Activated CD4-positive, alpha-beta T cell treated with anti-CD3 and anti-CD28 coated beads, Interleukin-2, amount 10 ng/mL, durations not matched to agents 7 days and 5 days (primary cell): ENCODE measurements at regions not wholly inside any gene's neighbourhood (a gene's known extent, or its start where the extent isn't known, plus 50 kb on each side); places are given as distances from the start of the nearest gene placed in this dataset.

ENCODE experiments used
- CTCF ChIA-PET: fragments of 350-600 bp; sonication (Branson Sonifier 250); formaldehyde crosslinking; loops from one replicate; lab custom pipeline; 2021; ENCODE audit warnings: antibody characterized with exemption; lab: Charles Lee
- POLR2A ChIA-PET: fragments of 350-600 bp; sonication (Branson Sonifier 250); formaldehyde crosslinking; loops from one replicate; lab custom pipeline; 2021; ENCODE audit warnings: antibody characterized with exemption; lab: Charles Lee
- DNase-seq: peaks from one replicate; pipeline ENCODE4 v3.0.0-alpha.2; 2020
- H3K27ac Mint-ChIP-seq: one replicate; pipeline ENCODE4 v1.8.0; 2021; ENCODE audit warnings: mild to moderate bottlenecking, moderate library complexity, mixed read lengths
- H3K27me3 Mint-ChIP-seq: one replicate; pipeline ENCODE4 v1.8.0; 2021; ENCODE audit warnings: mixed read lengths
- H3K36me3 Mint-ChIP-seq: one replicate; pipeline ENCODE4 v1.8.0; 2021; ENCODE audit warnings: low read depth, mixed read lengths
- H3K4me1 Mint-ChIP-seq: one replicate; pipeline ENCODE4 v1.8.0; 2021; ENCODE audit warnings: mixed read lengths
- H3K4me3 Mint-ChIP-seq: one replicate; pipeline ENCODE4 v1.8.0; 2021; ENCODE audit warnings: mild to moderate bottlenecking, moderate library complexity, mixed read lengths
- H3K9me3 Mint-ChIP-seq: one replicate; pipeline ENCODE4 v1.8.0; 2021; ENCODE audit warnings: mixed read lengths

DNA sequence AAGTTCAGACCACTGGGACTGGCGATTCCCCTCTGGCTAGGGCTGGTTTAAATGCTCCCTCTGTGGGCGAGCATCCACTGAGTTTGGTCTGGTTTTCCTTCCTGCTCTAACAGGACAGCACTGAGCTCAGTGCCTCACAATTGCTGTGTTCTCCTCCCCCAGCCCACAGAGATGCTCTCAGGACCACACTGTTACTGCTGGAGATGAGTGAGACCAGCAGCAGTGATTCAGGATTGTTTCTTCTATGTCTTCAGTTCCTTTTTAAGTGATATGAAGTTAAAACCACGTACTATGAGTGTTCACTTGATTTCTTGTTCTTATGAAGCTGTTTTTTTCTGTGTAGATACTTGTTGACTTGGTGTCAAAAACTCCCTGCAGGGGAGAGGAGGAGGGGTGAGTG lies 180.4 kb upstream of the COL8A1 start:
- Mint-ChIP-seq H3K4me1 (no peaks in the 10 kb centered on the region), H3K4me3 (no peak overlapping the region), H3K27me3 (no peaks in the 10 kb centered on the region), H3K36me3 (no peaks in the 10 kb centered on the region), H3K27ac (no peak overlapping the region), H3K9me3 (no peaks in the 10 kb centered on the region)
- ChIA-PET CTCF (no interaction called here), POLR2A (no interaction called here)
- DNase-seq, result no peak

DNA sequence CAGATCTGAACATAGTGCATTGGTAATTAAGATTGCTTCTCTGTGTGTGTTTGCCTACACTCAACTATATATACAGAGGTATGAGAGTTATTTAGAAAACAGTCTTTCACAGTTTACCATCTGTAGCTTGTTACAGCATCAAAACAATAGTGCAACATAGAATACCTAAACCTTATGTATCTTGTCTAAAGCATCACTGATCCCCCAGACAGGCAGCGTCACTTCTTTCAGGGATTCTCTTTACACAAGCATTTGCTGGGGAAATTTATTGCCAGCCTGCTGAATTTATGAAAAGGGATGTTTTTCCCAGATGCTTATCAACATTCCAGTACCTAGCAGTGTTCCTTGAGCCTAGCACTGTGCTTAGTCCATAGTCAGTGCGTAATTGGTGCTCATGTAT lies 195.8 kb upstream of the COL8A1 start:
- no peak overlapping the region for H3K4me3 Mint-ChIP-seq

DNA sequence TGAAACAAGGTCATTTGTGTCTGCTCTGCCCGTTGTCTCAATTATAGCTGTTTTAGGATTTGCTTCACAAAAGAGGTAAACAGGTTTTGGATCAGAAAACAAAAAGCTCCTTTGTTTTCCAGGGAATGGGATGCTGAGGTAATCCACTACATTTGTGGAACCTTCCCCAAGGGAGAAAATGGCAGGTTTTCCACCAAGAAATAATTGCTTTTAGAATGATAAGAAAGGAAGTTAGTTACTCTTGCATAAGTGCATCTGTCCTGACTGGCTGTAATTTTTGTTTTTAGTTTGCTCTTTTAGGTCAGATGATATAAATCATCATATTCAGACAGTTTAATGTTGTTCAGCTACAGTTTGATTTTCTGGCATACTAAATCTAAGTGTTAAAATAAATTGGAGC lies 198.5 kb upstream of the COL8A1 start:
- H3K27me3 Mint-ChIP-seq, result no peaks in the 10 kb centered on the region
- H3K27ac Mint-ChIP-seq, result no peak overlapping the region

More for the DNA sequence above, 195.8 kb upstream of the COL8A1 start:
- Mint-ChIP-seq H3K27ac (no peak overlapping the region), H3K4me1 (no peaks in the 10 kb centered on the region), H3K36me3 (no peaks in the 10 kb centered on the region), H3K27me3 (no peaks in the 10 kb centered on the region), H3K9me3 (peaks cover 7% of the 10 kb centered on the region)
- ChIA-PET CTCF (no interaction called here), POLR2A (no interaction called here)
- DNase-seq, result no peak

DNA sequence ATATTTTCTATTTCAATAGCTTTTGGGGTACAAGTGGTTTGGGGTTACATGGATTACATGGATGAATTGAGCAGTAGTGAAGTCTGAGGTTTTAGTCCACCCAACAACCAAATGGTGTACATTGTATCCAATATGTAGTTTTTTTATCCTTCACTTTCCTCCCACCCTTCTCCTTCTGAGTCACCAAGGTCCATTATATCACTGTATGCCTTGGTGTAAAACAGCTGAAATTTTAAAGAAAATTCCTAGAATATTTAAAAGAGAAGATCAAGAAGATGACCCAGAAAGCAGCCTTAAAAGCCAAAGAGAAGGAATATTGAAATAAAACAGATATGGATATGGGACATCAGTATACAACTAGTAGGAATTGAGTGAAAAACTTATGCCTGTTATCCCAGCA lies 204.2 kb upstream of the COL8A1 start:
- H3K9me3 Mint-ChIP-seq, result peaks cover 6% of the 10 kb centered on the region
- no peak overlapping the region for H3K4me3 Mint-ChIP-seq
- no peaks in the 10 kb centered on the region for H3K36me3 Mint-ChIP-seq
- CTCF ChIA-PET, result no interaction called here
- POLR2A ChIA-PET, result no interaction called here
- no peaks in the 10 kb centered on the region for H3K4me1 Mint-ChIP-seq
- no peaks in the 10 kb centered on the region for H3K27me3 Mint-ChIP-seq
- DNase-seq, result no peak
- no peak overlapping the region for H3K27ac Mint-ChIP-seq

More for the DNA sequence above, 198.5 kb upstream of the COL8A1 start:
- no peaks in the 10 kb centered on the region for H3K4me1 Mint-ChIP-seq
- POLR2A ChIA-PET, result no interaction called here
- no peak for DNase-seq
- CTCF ChIA-PET, result no interaction called here
- H3K9me3 Mint-ChIP-seq, result peaks cover 8% of the 10 kb centered on the region
- H3K4me3 Mint-ChIP-seq, result no peak overlapping the region
- H3K36me3 Mint-ChIP-seq, result no peaks in the 10 kb centered on the region

DNA sequence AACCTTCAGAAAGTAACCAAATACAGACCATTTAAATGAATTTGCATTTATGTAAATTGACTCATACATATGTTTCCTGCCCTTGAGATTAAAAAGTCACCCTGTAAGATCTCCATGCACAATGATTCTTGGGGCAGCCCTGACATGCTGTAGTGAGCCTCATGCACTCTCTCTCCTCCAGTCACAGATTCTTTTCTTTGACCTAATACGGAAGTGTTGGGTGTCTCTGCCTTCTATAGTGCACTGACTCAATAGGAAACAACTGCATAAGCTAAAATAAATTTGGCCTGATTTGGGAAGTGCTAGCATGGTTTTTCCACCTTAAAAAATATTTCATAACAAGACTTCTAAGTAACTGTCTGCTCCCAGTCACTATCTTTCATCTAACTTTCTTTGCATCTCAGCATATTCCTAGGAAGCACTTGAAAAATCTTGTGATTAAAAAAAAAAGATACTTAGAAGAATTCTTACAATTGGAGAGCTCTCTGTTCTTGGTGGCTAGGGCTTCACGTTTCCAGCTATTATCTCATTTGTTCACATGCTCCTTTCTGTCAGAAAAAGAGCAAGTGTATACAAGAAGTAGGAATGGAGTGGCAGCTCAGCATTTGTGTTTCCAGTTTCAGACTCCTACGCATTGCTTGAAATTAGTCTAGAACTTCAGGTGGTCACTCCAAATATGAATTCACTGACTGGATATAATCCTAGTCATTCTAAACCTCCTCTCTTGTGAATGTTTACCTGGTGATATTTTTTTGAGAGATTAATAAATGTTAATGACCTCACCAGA lies 207.9 kb upstream of the COL8A1 start:
- H3K27ac Mint-ChIP-seq, result no peak overlapping the region
- no peaks in the 10 kb centered on the region for H3K36me3 Mint-ChIP-seq
- DNase-seq, result no peak
- H3K27me3 Mint-ChIP-seq, result no peaks in the 10 kb centered on the region
- H3K4me3 Mint-ChIP-seq, result no peak overlapping the region
- POLR2A ChIA-PET, result no interaction called here
- CTCF ChIA-PET, result no interaction called here
- H3K9me3 Mint-ChIP-seq, result no peaks in the 10 kb centered on the region
- no peaks in the 10 kb centered on the region for H3K4me1 Mint-ChIP-seq

DNA sequence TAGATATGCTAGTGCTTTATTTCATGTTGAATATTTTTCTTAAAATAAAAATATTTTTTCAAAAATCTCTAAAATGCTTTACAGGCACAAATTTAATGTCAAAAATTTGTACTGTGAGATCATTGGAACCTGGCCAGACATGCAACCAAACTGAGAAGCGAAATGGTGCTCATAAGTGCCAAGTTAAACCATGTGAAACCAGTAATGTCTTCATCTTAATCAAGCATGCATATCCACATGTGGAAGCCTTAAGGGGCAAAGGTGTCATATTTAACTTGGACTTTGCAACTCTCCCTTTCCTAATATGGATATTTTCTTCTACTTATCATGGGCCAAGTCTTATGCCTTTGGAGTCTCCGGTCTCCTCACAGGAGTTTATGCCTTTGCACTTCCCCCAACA lies 208.9 kb upstream of the COL8A1 start:
- Mint-ChIP-seq H3K9me3 (no peaks in the 10 kb centered on the region), H3K36me3 (no peaks in the 10 kb centered on the region), H3K27me3 (no peaks in the 10 kb centered on the region), H3K4me3 (no peak overlapping the region), H3K4me1 (no peaks in the 10 kb centered on the region), H3K27ac (no peak overlapping the region)
- DNase-seq, result no peak
- ChIA-PET CTCF (no interaction called here), POLR2A (no interaction called here)

DNA sequence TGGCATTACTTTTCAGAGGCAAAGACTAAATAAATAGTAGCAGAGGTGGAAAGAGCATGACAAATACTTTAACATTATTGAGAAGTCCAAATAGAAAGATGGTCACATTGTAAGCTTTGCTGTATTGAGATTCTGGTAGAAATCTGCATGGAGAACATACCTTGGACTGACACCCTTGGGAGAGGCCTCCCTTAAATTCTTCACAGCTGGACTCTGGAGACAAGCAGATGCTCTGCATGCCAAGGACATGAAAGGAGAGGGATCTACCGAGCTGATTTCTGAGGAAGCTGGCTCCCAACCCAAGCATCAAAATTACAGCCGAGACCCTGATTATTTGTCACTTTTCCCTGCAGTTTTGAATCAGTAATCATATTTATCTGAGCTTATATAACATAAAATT lies 212.5 kb upstream of the COL8A1 start:
- Mint-ChIP-seq H3K27me3 (no peaks in the 10 kb centered on the region), H3K36me3 (no peaks in the 10 kb centered on the region), H3K27ac (no peak overlapping the region), H3K4me3 (no peak overlapping the region), H3K4me1 (no peaks in the 10 kb centered on the region), H3K9me3 (no peaks in the 10 kb centered on the region)
- no peak for DNase-seq
- POLR2A ChIA-PET, result no interaction called here
- CTCF ChIA-PET, result no interaction called here

DNA sequence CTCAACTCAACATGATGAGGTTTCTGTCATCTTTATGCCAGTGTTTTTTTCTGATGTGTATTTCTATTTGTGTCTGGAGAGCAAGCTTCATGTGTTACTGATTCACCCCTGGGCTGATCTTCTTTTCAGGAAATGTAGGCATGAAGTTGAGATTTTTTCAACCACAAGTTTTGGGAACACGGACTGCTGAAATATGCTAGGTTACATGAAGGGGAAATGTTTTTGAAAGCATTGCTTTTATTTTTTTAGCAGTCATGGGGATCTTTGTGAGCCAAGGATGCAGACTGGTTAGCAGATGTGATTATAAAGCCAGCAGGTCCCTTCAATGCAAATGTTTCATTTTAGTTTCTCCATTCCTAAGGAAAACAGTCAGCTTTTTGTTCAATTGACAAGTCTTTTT lies 219.3 kb upstream of the COL8A1 start:
- Mint-ChIP-seq H3K9me3 (no peaks in the 10 kb centered on the region), H3K4me1 (no peaks in the 10 kb centered on the region), H3K36me3 (no peaks in the 10 kb centered on the region), H3K4me3 (no peak overlapping the region), H3K27me3 (no peaks in the 10 kb centered on the region), H3K27ac (no peak overlapping the region)
- ChIA-PET CTCF (no interaction called here), POLR2A (no interaction called here)
- no peak for DNase-seq

DNA sequence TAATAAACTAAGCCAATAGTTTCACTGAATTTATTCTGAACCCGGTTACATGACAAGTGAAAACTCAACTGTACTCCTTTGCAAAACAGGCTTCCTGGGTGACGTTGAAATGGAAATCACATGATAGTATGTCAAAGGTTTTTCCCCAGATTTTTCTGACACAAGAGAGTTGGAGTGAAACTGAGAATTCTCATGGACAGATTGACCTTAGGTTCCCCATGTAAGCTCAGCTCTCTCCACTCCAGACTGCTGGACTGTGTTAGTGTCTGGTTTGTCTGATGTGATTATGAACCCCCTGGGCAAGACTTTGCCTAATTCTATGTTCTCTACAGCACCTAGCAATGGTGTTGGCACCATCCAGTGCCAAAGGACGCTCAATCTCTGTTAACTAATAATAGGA lies 219.7 kb upstream of the COL8A1 start:
- Mint-ChIP-seq H3K4me3 (no peak overlapping the region), H3K27ac (no peak overlapping the region), H3K36me3 (no peaks in the 10 kb centered on the region), H3K4me1 (no peaks in the 10 kb centered on the region), H3K27me3 (no peaks in the 10 kb centered on the region), H3K9me3 (no peaks in the 10 kb centered on the region)
- no peak for DNase-seq
- ChIA-PET CTCF (no interaction called here), POLR2A (no interaction called here)

DNA sequence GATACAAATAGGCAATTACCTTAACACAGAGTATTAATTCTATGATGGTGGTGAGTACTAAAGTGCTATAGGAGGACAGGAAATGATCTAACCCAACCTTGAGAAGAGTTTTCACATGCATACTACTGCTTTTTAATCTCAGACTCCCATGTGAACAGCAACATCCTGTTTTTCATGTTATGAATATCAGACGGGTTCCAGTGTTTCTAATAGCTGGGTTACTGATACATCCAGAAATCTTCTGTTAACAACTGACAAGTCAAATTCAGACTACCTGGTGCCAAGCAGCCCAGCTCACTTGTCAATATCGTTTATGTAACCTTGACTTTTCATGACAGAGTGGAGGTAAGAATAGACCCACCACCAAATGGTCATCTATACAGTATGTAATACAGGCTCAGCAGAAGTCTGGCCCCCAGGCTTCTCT lies 220.2 kb upstream of the COL8A1 start:
- no peaks in the 10 kb centered on the region for H3K36me3 Mint-ChIP-seq
- H3K4me1 Mint-ChIP-seq, result no peaks in the 10 kb centered on the region
- H3K27me3 Mint-ChIP-seq, result no peaks in the 10 kb centered on the region
- no peak overlapping the region for H3K27ac Mint-ChIP-seq
- H3K9me3 Mint-ChIP-seq, result no peaks in the 10 kb centered on the region
- ChIA-PET CTCF (no interaction called here), POLR2A (no interaction called here)
- no peak overlapping the region for H3K4me3 Mint-ChIP-seq
- DNase-seq, result no peak

DNA sequence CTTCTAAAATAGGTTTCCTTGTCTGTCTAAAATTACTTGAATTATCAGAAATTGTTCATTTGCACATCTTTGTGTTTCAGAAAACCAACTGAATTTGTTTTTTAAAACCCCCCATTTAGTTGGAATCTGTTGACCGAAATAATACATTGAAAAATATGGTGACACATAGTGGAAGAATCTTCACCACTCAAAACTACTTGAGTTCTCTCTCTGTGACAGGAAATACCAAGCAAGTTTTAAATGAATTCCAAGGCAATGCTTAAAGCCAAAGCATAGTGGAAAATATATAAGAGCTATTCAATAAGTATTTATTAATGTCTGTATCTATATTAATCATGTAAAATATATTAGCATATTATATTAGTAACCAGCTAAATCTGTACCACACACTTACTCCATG lies 224.9 kb upstream of the COL8A1 start:
- H3K36me3 Mint-ChIP-seq, result no peaks in the 10 kb centered on the region
- H3K27me3 Mint-ChIP-seq, result no peaks in the 10 kb centered on the region
- H3K4me3 Mint-ChIP-seq, result no peak overlapping the region
- CTCF ChIA-PET, result no interaction called here
- POLR2A ChIA-PET, result no interaction called here
- H3K9me3 Mint-ChIP-seq, result no peaks in the 10 kb centered on the region
- DNase-seq, result no peak
- H3K27ac Mint-ChIP-seq, result no peak overlapping the region
- no peaks in the 10 kb centered on the region for H3K4me1 Mint-ChIP-seq

DNA sequence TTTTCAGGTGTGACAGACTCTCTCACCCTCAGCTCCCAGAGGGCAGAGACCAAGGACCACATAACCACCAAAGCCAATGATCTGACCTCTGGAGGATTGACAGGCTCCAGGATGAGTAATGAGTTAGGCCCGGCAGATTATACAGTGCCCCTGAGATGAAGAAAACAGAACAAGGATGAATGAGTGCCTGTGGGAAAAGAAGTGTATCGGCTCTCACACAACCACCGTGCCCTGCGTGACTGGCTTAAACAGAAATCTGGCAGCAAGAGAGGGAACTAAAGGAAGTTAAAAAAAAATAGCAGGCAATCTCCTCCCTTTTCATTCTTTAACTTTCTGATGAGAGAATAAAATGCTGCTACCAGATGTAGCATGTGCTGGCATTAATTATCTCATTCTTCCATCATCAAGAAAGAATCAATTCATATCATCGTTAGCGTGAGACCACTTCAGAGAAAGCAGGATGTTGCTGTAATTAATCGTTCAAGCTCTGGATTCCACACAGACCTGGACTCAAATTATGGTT lies 227.5 kb upstream of the COL8A1 start:
- Mint-ChIP-seq H3K9me3 (no peaks in the 10 kb centered on the region), H3K27ac (no peak overlapping the region), H3K27me3 (no peaks in the 10 kb centered on the region), H3K36me3 (no peaks in the 10 kb centered on the region), H3K4me1 (no peaks in the 10 kb centered on the region), H3K4me3 (no peak overlapping the region)
- ChIA-PET CTCF (no interaction called here), POLR2A (no interaction called here)
- DNase-seq, result no peak

DNA sequence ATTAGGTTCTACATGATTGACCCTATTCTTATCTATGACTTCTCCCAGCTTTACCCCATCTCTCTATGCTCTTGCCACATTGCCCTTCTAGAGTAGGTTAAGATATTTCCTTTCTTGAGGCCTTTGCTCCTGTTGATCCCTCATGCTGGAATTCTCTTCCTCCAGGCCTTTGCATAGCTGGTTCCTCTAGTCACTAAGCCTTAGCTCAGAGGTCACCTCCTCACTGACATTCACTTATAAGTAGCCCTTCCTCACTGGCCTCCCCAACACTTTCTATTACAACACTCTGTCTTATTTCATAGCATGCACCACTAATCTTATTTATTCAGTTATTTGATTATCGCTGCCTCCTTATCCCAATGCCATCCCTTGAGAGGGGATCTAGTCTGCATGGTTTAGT lies 228.4 kb upstream of the COL8A1 start:
- Mint-ChIP-seq H3K27me3 (no peaks in the 10 kb centered on the region), H3K9me3 (no peaks in the 10 kb centered on the region), H3K4me3 (no peak overlapping the region), H3K36me3 (no peaks in the 10 kb centered on the region), H3K4me1 (no peaks in the 10 kb centered on the region), H3K27ac (no peak overlapping the region)
- no peak for DNase-seq
- CTCF ChIA-PET, result no interaction called here
- POLR2A ChIA-PET, result no interaction called here

DNA sequence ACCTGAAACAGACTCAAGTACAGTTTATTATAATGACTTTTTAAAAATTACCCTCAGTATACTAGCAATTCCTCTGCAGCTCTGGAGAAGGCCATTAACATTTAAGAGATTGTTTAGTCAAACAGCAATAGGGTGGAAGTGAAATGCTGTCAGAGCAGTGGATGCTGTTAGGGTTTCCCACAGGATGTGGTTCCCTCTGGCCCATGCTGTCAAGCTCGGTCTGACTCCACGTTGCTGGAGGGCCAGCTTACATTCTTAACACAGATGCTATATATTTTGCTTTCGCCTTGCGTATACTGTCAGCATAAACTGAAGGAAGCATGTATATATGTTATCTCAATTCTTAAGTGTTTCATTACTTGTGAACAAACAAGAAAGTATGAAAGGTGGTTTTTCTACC lies 231.1 kb upstream of the COL8A1 start:
- POLR2A ChIA-PET, result interaction anchor here (0.6 kb wide), 1 partner anchor 712 kb away, joined by 3 read pairs; no protein-coding TSS in a partner anchor
- Mint-ChIP-seq H3K9me3 (no peaks in the 10 kb centered on the region), H3K4me3 (no peak overlapping the region), H3K27me3 (no peaks in the 10 kb centered on the region), H3K36me3 (no peaks in the 10 kb centered on the region), H3K27ac (no peak overlapping the region), H3K4me1 (no peaks in the 10 kb centered on the region)
- CTCF ChIA-PET, result interaction anchor here (0.7 kb wide), 1 partner anchor 154 kb away, joined by 3 read pairs; no protein-coding TSS in a partner anchor
- no peak for DNase-seq
